ENCODE measurements at regions not wholly inside any gene's neighbourhood (a gene's known extent, or its start where the extent isn't known, plus 50 kb on each side); places are given as distances from the start of the nearest gene placed in this dataset.

GRCh38 chr12:59075141-59075540, 154.8 kb upstream of the LRIG3 start:
- Histone ChIP-seq H3K9ac (ENCODE audit: low read depth, low read length) (no peak overlapping the region), H3K36me3 (ENCODE audit: control insufficient read depth, insufficient read depth, low read length) (no peaks in the 10 kb centered on the region), H3K9me1 (ENCODE audit: insufficient read depth, low read length) (no peaks in the 10 kb centered on the region), H4K91ac (ENCODE audit: insufficient read depth, low read depth, low read length) (no peak overlapping the region), H3K9me3 (ENCODE audit: control insufficient read depth, insufficient read depth, low read length) (no peaks in the 10 kb centered on the region), H3K27ac (ENCODE audit: insufficient read depth, low read length) (no peak overlapping the region), H2BK120ac (ENCODE audit: low read depth, low read length) (no peak overlapping the region), H3K4me1 (ENCODE audit: control insufficient read depth, insufficient read depth, low read length) (peaks cover 2% of the 10 kb centered on the region), H3K56ac (ENCODE audit: extremely low read depth, insufficient read depth, low read length) (no peak overlapping the region), H2AK9ac (replicated peaks; ENCODE audit: low read depth, low read length, poor library complexity) (no peak overlapping the region), H2AFZ (replicated peaks; ENCODE audit: low read length, poor library complexity) (no peak overlapping the region), H3K4me3 (ENCODE audit: insufficient read depth, low read depth, low read length) (no peak overlapping the region), H3K4me2 (ENCODE audit: low read depth, low read length) (no peak overlapping the region), H3K18ac (ENCODE audit: low read depth, low read length) (no peak overlapping the region), H2BK20ac (ENCODE audit: low read depth, low read length) (no peak overlapping the region; the same call in 1 of the 2 replicates), H3K4ac (ENCODE audit: low read depth, low read length) (no peak overlapping the region), H2AK5ac (ENCODE audit: low read depth, low read length) (no peak overlapping the region), H4K5ac (ENCODE audit: low read depth, low read length) (no peak overlapping the region), H2BK15ac (ENCODE audit: low read depth, low read length) (no peak overlapping the region), H3K23ac (ENCODE audit: low read depth, low read length) (no peak overlapping the region), H4K20me1 (ENCODE audit: insufficient read depth, low read length) (no peaks in the 10 kb centered on the region), H3K27me3 (ENCODE audit: control insufficient read depth, insufficient read depth, low read length) (no peaks in the 10 kb centered on the region), H3K14ac (replicated peaks; ENCODE audit: low read depth, low read length) (no peak overlapping the region), H4K8ac (ENCODE audit: low read depth in 2 of 2, low read length in 2 of 2) (no peak overlapping the region), H2BK5ac (ENCODE audit: low read depth, low read length, poor library complexity, severe bottlenecking) (no peak overlapping the region), H3K79me1 (ENCODE audit: low read depth in 1 of 2, low read length in 2 of 2) (no peaks in the 10 kb centered on the region)
- WGBS, 2 experiments (ENCODE audit: extremely low coverage in 2 of 2, insufficient read length in 1 of 2): no CpG with 5 or more reads among the region's 3 CpGs
- DNase-seq (no peak), ATAC-seq (ENCODE audit: low read depth) (no peak)
- dilution Hi-C loops (cut with HindIII; ENCODE audit: low sequenced_read_pairs, unreplicated experiment) (no loop called here), intact Hi-C loops (cut with micrococcal nuclease) (no loop called here), in situ Hi-C loops (cut with MboI; ENCODE audit: low sequenced_read_pairs) (no loop called here)
- POLR2A ChIA-PET (ENCODE audit: unreplicated experiment): interaction anchor here (0.6 kb wide), 1 partner anchor 735 kb away, joined by 9 read pairs; no protein-coding TSS in a partner anchor
- no TSS peak for BruUV-seq (replicated peaks)
- TF ChIP-seq ELK1 (IDR thresholded peaks at IDR 0.05; ENCODE audit: borderline replicate concordance, low read depth, low read length) (no peak), BHLHE40 (IDR thresholded peaks at IDR 0.05; ENCODE audit: low read depth, low read length) (no peak), RCOR1 (IDR thresholded peaks at IDR 0.05; ENCODE audit: insufficient replicate concordance, low read length) (no peak), NFE2L2 (IDR thresholded peaks at IDR 0.05; ENCODE audit: low read depth, low read length) (no peak), SMC3 (IDR thresholded peaks at IDR 0.05; ENCODE audit: low read depth, low read length) (no peak), CEBPB (IDR thresholded peaks at IDR 0.05; ENCODE audit: low read depth, low read length) (no peak), CHD1 (IDR thresholded peaks at IDR 0.05; ENCODE audit: low read depth, low read length) (no peak), POLR2A (IDR thresholded peaks at IDR 0.05; ENCODE audit: low read depth, low read length) (no peak), MAZ (IDR thresholded peaks at IDR 0.05; ENCODE audit: borderline replicate concordance, low read depth, low read length) (no peak), MXI1 (IDR thresholded peaks at IDR 0.05; ENCODE audit: borderline replicate concordance, low read depth, low read length) (no peak), USF2 (IDR thresholded peaks at IDR 0.05; ENCODE audit: low read depth, low read length) (no peak), RFX5 (IDR thresholded peaks at IDR 0.05; ENCODE audit: low read depth, low read length) (no peak)
- CTCF ChIA-PET: interaction anchor here (1.1 kb wide), 1 partner anchor 19 kb away, joined by 3 read pairs; no protein-coding TSS in a partner anchor

Data from IMR-90 (cell line).